Testis (tissue), 2 donors: ENCODE measurements at regions not wholly inside any gene's neighbourhood (a gene's known extent, or its start where the extent isn't known, plus 50 kb on each side); places are given as distances from the start of the nearest gene placed in this dataset.

Experiments used
- CTCF ChIP-seq, 3 experiments: fragments of 450-650 bp in 2 of 3; fragments of 200-600 bp in 1 of 3; sonication (generic) in 1 of 3; IDR thresholded peaks; one replicate each; pipeline ENCODE4 v1.5.1; 2016 to 2019; ENCODE audit warnings: antibody characterized with exemption in 3 of 3, mild to moderate bottlenecking in 2 of 3, moderate library complexity in 1 of 3
- POLR2A ChIP-seq: fragments of 450-650 bp; IDR thresholded peaks from one replicate; pipeline ENCODE4 v1.6.1; 2017; ENCODE audit warnings: antibody characterized with exemption, mild to moderate bottlenecking, moderate library complexity

- no peak for TF ChIP-seq CTCF (IDR thresholded peaks at IDR 0.05)
- TF ChIP-seq POLR2A: no peak
Measured at GRCh38 chr2:107542314-107542740, 284.4 kb upstream of the RGPD4 start.
